K562 (cell line): ENCODE measurements at regions not wholly inside any gene's neighbourhood (a gene's known extent, or its start where the extent isn't known, plus 50 kb on each side); places are given as distances from the start of the nearest gene placed in this dataset.

ENCODE experiments used
- ARID1B ChIP-seq: fragments of 450-650 bp; IDR thresholded peaks from 2 replicates; pipeline ENCODE4 v1.6.1; 2016; ENCODE audit warnings: antibody characterized with exemption, mild to moderate bottlenecking, inconsistent platforms
- BHLHE40 ChIP-seq: IDR thresholded peaks from 2 replicates; pipeline ENCODE4 v1.6.1; 2011; ENCODE audit warnings: low read length, improper control_type of control experiment
- FOXK2 ChIP-seq, 2 experiments: fragments of 450-650 bp; IDR thresholded peaks in 1 of 2; conservative IDR thresholded peaks in 1 of 2; 2 replicates each; pipeline ENCODE4 v1.6.1; 2016; ENCODE audit warnings: low read depth in 2 of 2, mild to moderate bottlenecking in 1 of 2
- GATAD2B ChIP-seq: fragments of 450-650 bp; IDR thresholded peaks from 2 replicates; pipeline ENCODE4 v1.6.1; 2017; ENCODE audit warnings: mild to moderate bottlenecking, borderline replicate concordance
- JUND ChIP-seq, 2 experiments: IDR thresholded peaks; 2 replicates in 1 of 2; 3 replicates in 1 of 2; pipeline ENCODE4 v1.6.1; 2011; ENCODE audit warnings: borderline replicate concordance in 2 of 2, low read depth in 2 of 2, low read length in 2 of 2, improper control_type of control experiment in 1 of 2, missing biosample characterization in 1 of 2, missing genetic modification characterization in 1 of 2, missing genetic modification reagents in 1 of 2
- L3MBTL2 ChIP-seq: fragments of 450-650 bp; IDR thresholded peaks from 2 replicates; pipeline ENCODE4 v1.6.1; 2016; ENCODE audit warnings: mild to moderate bottlenecking, moderate library complexity
- LEF1 ChIP-seq: fragments of 450-650 bp; IDR thresholded peaks from 2 replicates; pipeline ENCODE4 v1.6.1; 2016; ENCODE audit warnings: mild to moderate bottlenecking
- MGA ChIP-seq: fragments of 450-650 bp; IDR thresholded peaks from 2 replicates; pipeline ENCODE4 v1.6.1; 2016; ENCODE audit warnings: mild to moderate bottlenecking, moderate library complexity
- MNT ChIP-seq, 2 experiments: fragments of 450-650 bp; conservative IDR thresholded peaks; 2 replicates each; pipeline ENCODE4 v1.6.1; 2017; ENCODE audit warnings: mild to moderate bottlenecking in 2 of 2, moderate library complexity in 2 of 2
- RAD51 ChIP-seq: fragments of 450-650 bp; IDR thresholded peaks from 2 replicates; pipeline ENCODE4 v1.7.1; 2016; ENCODE audit warnings: low read depth, mild to moderate bottlenecking, borderline replicate concordance
- RBM34 ChIP-seq: fragments of 200-400 bp; formaldehyde crosslinking; IDR thresholded peaks from 2 replicates; pipeline ENCODE4 v1.6.1; 2018; ENCODE audit warnings: low read length, borderline replicate concordance; ENCODE audit not compliant: insufficient read depth
- TARDBP ChIP-seq: fragments of 450-650 bp; IDR thresholded peaks from 2 replicates; pipeline ENCODE4 v1.6.1; 2016
- U2AF1 ChIP-seq: fragments of 200-400 bp; formaldehyde crosslinking; optimal IDR thresholded peaks from 2 replicates; pipeline ENCODE3; 2017; ENCODE audit warnings: mild to moderate bottlenecking, low read depth, low read length, moderate library complexity
- ZKSCAN1 ChIP-seq: fragments of 150-350 bp; IDR thresholded peaks from 2 replicates; pipeline ENCODE4 v1.6.1; 2016; ENCODE audit warnings: low read depth, low read length
- ZNF212 ChIP-seq: fragments of 450-650 bp; formaldehyde crosslinking; IDR thresholded peaks from 2 replicates; pipeline ENCODE4 v1.4.0; 2020; ENCODE audit warnings: mild to moderate bottlenecking

- TF ChIP-seq L3MBTL2 (peak; percentile 78), FOXK2 (conservative IDR thresholded peaks at IDR 0.05 in 1 of 2, IDR thresholded peaks at IDR 0.05 in 1 of 2; ENCODE audit: low read depth in 2 of 2) (peak in 1 of 2 experiments; percentile 56; a peak in 1 of 4 replicates), RAD51 (no peak), GATAD2B (no peak), BHLHE40 (peak; percentile 83), MGA (peak; percentile 75), TARDBP (peak; percentile 36; the same call in 1 of the 2 replicates), ZKSCAN1 (no peak), ARID1B (peak; percentile 37; the same call in 1 of the 2 replicates), LEF1 (peak; percentile 20; the same call in 1 of the 2 replicates), ZNF212 (no peak), U2AF1 (no peak), MNT (conservative IDR thresholded peaks at IDR 0.05) (peak; percentile 39 to 41; a peak in 2 of 4 replicates), JUND (IDR thresholded peaks at IDR 0.05; ENCODE audit: borderline replicate concordance, low read depth, low read length) (peak; percentile 57), JUND (tag; IDR thresholded peaks at IDR 0.05; ENCODE audit: borderline replicate concordance, low read depth, low read length) (peak; percentile 48; the same call in 2 of the 3 replicates), RBM34 (no peak)
Observed at GRCh38 chr6:90350689-90351554, 54.3 kb upstream of the BACH2 start (continued).
